NB4 (cell line): ENCODE measurements at regions not wholly inside any gene's neighbourhood (a gene's known extent, or its start where the extent isn't known, plus 50 kb on each side); places are given as distances from the start of the nearest gene placed in this dataset.
A peak's percentile ranks its signal among the peaks of the same experiment; 100 is the strongest.

Experiments used
- DNase-seq: peaks from one replicate; pipeline ENCODE4 v3.0.0; 2010; ENCODE audit warnings: low read depth
- H3K4me3 ChIP-seq: one replicate; pipeline ENCODE4 v1.5.1; 2011; ENCODE audit warnings: mild to moderate bottlenecking, low read depth, low read length, moderate library complexity
- CTCF ChIP-seq: IDR thresholded peaks from one replicate; pipeline ENCODE4 v1.5.1; 2012; ENCODE audit warnings: low read depth, low read length
- MAX ChIP-seq: IDR thresholded peaks from 2 replicates; pipeline ENCODE4 v1.6.1; 2011; ENCODE audit warnings: low read depth, low read length
- MYC ChIP-seq: IDR thresholded peaks from 2 replicates; pipeline ENCODE4 v1.6.1; 2011; ENCODE audit warnings: low read depth, low read length
- POLR2A ChIP-seq: IDR thresholded peaks from 2 replicates; pipeline ENCODE4 v1.6.1; 2011; ENCODE audit warnings: mild to moderate bottlenecking; ENCODE audit not compliant: insufficient read length; ENCODE audit errors: extremely low read depth

GRCh38 chr5:2570586-2570985 lies 180.9 kb downstream of the IRX2 start:
- TF ChIP-seq MYC: no peak
- TF ChIP-seq CTCF: no peak
- TF ChIP-seq MAX: no peak
- TF ChIP-seq POLR2A: no peak
- DNase-seq: peak; percentile 13

GRCh38 chr5:2569774-2570542 lies 181.5 kb downstream of the IRX2 start:
- no peak for DNase-seq
- TF ChIP-seq MYC: no peak; the same call in 1 of the 2 replicates
- TF ChIP-seq POLR2A: no peak
- H3K4me3 ChIP-seq: no peak overlapping the region

More at GRCh38 chr5:2570586-2570985, 180.9 kb downstream of the IRX2 start:
- no peak overlapping the region for H3K4me3 ChIP-seq

- DNase-seq: peak; percentile 94
- TF ChIP-seq POLR2A (peak; percentile 59), MAX (peak; percentile 83), MYC (peak; percentile 82), CTCF (no peak)
- no peak overlapping the region for H3K4me3 ChIP-seq
Observed at GRCh38 chr5:2569176-2569575, 182.3 kb downstream of the IRX2 start.

GRCh38 chr5:2566284-2566683 lies 185.2 kb downstream of the IRX2 start:
- TF ChIP-seq MYC: no peak
- no peak for TF ChIP-seq CTCF
- TF ChIP-seq MAX: no peak
- TF ChIP-seq POLR2A: no peak
- H3K4me3 ChIP-seq: no peak overlapping the region
- no peak for DNase-seq

- TF ChIP-seq MYC: no peak
- TF ChIP-seq CTCF: no peak
- no peak for TF ChIP-seq MAX
- TF ChIP-seq POLR2A: no peak
- no peak overlapping the region for H3K4me3 ChIP-seq
- DNase-seq: no peak
Observed at GRCh38 chr5:2565147-2565546, 186.3 kb downstream of the IRX2 start.

GRCh38 chr5:2563046-2563445 lies 188.4 kb downstream of the IRX2 start:
- DNase-seq: no peak
- H3K4me3 ChIP-seq: no peak overlapping the region
- TF ChIP-seq MYC (no peak), CTCF (no peak), POLR2A (no peak), MAX (no peak)
